PC-3 (cell line): ENCODE measurements at regions not wholly inside any gene's neighbourhood (a gene's known extent, or its start where the extent isn't known, plus 50 kb on each side); places are given as distances from the start of the nearest gene placed in this dataset.
A peak's percentile ranks its signal among the peaks of the same experiment; 100 is the strongest.

Experiments
- ATAC-seq: fragments of 200-7000 bp; cut with Tn5 transposase; 2 replicates; pipeline ENCODE4 v1.9.1; 2020; ENCODE audit warnings: mild to moderate bottlenecking, moderate library complexity
- BruUV-seq: library from RNA; stranded (reverse); fragments of 400-500 nt; replicated peaks from 2 replicates; lab custom pipeline; 2021; lab: Mats Ljungman, UMichigan
- CTCF ChIA-PET: fragments of 300-600 bp; sonication (Branson Sonifier 250); formaldehyde crosslinking; loops from one replicate; lab custom pipeline; 2022; ENCODE audit warnings: antibody characterized with exemption; lab: Charles Lee
- POLR2A ChIA-PET: fragments of 300-600 bp; sonication (Branson Sonifier 250); formaldehyde crosslinking; loops from one replicate; lab custom pipeline; 2022; ENCODE audit warnings: antibody characterized with exemption; ENCODE audit not compliant: unreplicated experiment; lab: Charles Lee
- DNase-seq: peaks from one replicate; pipeline ENCODE4 v3.0.0-alpha.2; 2015
- H2AFZ ChIP-seq: fragments of 300-600 bp; sonication (generic); 2 replicates; pipeline ENCODE4 v1.6.0; 2016; ENCODE audit warnings: antibody characterized with exemption, low read length
- H3F3A ChIP-seq: fragments of 300-600 bp; sonication (generic); one replicate; pipeline ENCODE4 v1.6.0; 2017; ENCODE audit warnings: antibody characterized with exemption, low read length, control low read depth, mild to moderate bottlenecking; ENCODE audit not compliant: unreplicated experiment
- H3K27ac ChIP-seq: fragments of 300-600 bp; sonication (generic); 2 replicates; pipeline ENCODE4 v1.5.1; 2016; ENCODE audit warnings: mild to moderate bottlenecking, low read length
- H3K27me3 ChIP-seq: fragments of 300-600 bp; sonication (generic); 2 replicates; pipeline ENCODE4 v1.6.1; 2016; ENCODE audit warnings: low read length, mixed read lengths
- H3K36me3 ChIP-seq: fragments of 300-600 bp; sonication (generic); 2 replicates; pipeline ENCODE4 v1.6.1; 2016; ENCODE audit warnings: low read depth, mixed run types, low read length, mixed read lengths
- H3K4me1 ChIP-seq: fragments of 300-600 bp; sonication (generic); 2 replicates; pipeline ENCODE4 v1.5.1; 2016; ENCODE audit warnings: low read length; ENCODE audit not compliant: insufficient read depth
- H3K4me2 ChIP-seq: fragments of 300-600 bp; sonication (generic); 2 replicates; pipeline ENCODE4 v1.6.0; 2016; ENCODE audit warnings: low read length
- H3K4me3 ChIP-seq: fragments of 300-600 bp; sonication (generic); 2 replicates; pipeline ENCODE4 v1.5.1; 2016; ENCODE audit warnings: mild to moderate bottlenecking, low read length, mixed read lengths
- H3K79me2 ChIP-seq: fragments of 300-600 bp; sonication (generic); 2 replicates; pipeline ENCODE4 v1.6.1; 2017; ENCODE audit warnings: low read length, mixed read lengths
- H3K9ac ChIP-seq: fragments of 300-600 bp; sonication (generic); 2 replicates; pipeline ENCODE4 v1.6.0; 2016; ENCODE audit warnings: mild to moderate bottlenecking, low read length
- H3K9me2 ChIP-seq: fragments of 300-600 bp; sonication (generic); replicated peaks from 2 replicates; pipeline ENCODE4 v1.6.1; 2016; ENCODE audit warnings: mixed run types, low read length, mixed read lengths
- H3K9me3 ChIP-seq: fragments of 300-600 bp; sonication (generic); 2 replicates; pipeline ENCODE4 v1.6.1; 2016; ENCODE audit warnings: low read length, mixed read lengths
- H4K20me1 ChIP-seq: fragments of 300-600 bp; sonication (generic); 2 replicates; pipeline ENCODE4 v1.6.1; 2016; ENCODE audit warnings: low read length, mixed read lengths
- CTCF ChIP-seq: fragments of 300-600 bp; sonication (generic); conservative IDR thresholded peaks from 2 replicates; pipeline ENCODE4 v1.5.1; 2017; ENCODE audit warnings: antibody characterized with exemption, low read depth, mild to moderate bottlenecking, low read length
- EZH2 ChIP-seq: fragments of 300-600 bp; sonication (generic); IDR thresholded peaks from one replicate; pipeline ENCODE4 v1.6.1; 2017; ENCODE audit warnings: antibody characterized with exemption, mild to moderate bottlenecking, low read length; ENCODE audit not compliant: unreplicated experiment
- EZH2phosphoT487 ChIP-seq: fragments of 300-600 bp; sonication (generic); IDR thresholded peaks from 2 replicates; pipeline ENCODE4 v1.6.1; 2018; ENCODE audit warnings: mild to moderate bottlenecking, antibody characterized with exemption, low read length, borderline replicate concordance
- intact Hi-C: fragments of 100-400 bp; cut with micrococcal nuclease; formaldehyde crosslinking; loops from 2 replicates; pipeline ENCODE4 v1.9.0; 2023

GRCh38 chr2:164134336-164134735 is 398.5 kb upstream of the FIGN start:
- ATAC-seq (no peak), DNase-seq (no peak)
- H3K36me3 ChIP-seq, result no peaks in the 10 kb centered on the region
- no TSS peak for BruUV-seq
- no peaks in the 10 kb centered on the region for H3F3A ChIP-seq
- H3K4me1 ChIP-seq, result no peaks in the 10 kb centered on the region
- no peaks in the 10 kb centered on the region for H4K20me1 ChIP-seq
- ChIA-PET CTCF (no interaction called here), POLR2A (no interaction called here)
- H2AFZ ChIP-seq, result no peak overlapping the region
- H3K9me2 ChIP-seq, result no peaks in the 10 kb centered on the region
- H3K79me2 ChIP-seq, result no peaks in the 10 kb centered on the region
- H3K27me3 ChIP-seq, result peaks cover 72% of the 10 kb centered on the region
- H3K4me3 ChIP-seq, result no peak overlapping the region
- intact Hi-C loops, result no loop called here
- no peak overlapping the region for H3K27ac ChIP-seq
- TF ChIP-seq EZH2phosphoT487 (no peak), CTCF (no peak), EZH2 (no peak)
- H3K4me2 ChIP-seq, result no peak overlapping the region
- H3K9me3 ChIP-seq, result no peaks in the 10 kb centered on the region
- no peak overlapping the region for H3K9ac ChIP-seq

GRCh38 chr2:164127971-164128527 is 392.2 kb upstream of the FIGN start:
- no peaks in the 10 kb centered on the region for H3K4me1 ChIP-seq
- H3K9ac ChIP-seq, result no peak overlapping the region
- no peaks in the 10 kb centered on the region for H3K9me2 ChIP-seq
- no peak overlapping the region for H3K27ac ChIP-seq
- no peak overlapping the region for H3K4me2 ChIP-seq
- ATAC-seq (no peak), DNase-seq (no peak)
- no peaks in the 10 kb centered on the region for H3K9me3 ChIP-seq
- H3K27me3 ChIP-seq, result peaks cover 58% of the 10 kb centered on the region
- no peak overlapping the region for H3K4me3 ChIP-seq
- no peaks in the 10 kb centered on the region for H3F3A ChIP-seq
- TF ChIP-seq EZH2 (no peak), EZH2phosphoT487 (no peak), CTCF (no peak)
- CTCF ChIA-PET, result interaction anchor here (0.9 kb wide), 1 partner anchor 368 kb away, joined by 3 read pairs; no protein-coding TSS in a partner anchor
- intact Hi-C loops, result no loop called here
- H3K79me2 ChIP-seq, result no peaks in the 10 kb centered on the region
- no TSS peak for BruUV-seq
- H3K36me3 ChIP-seq, result no peaks in the 10 kb centered on the region
- H4K20me1 ChIP-seq, result no peaks in the 10 kb centered on the region
- H2AFZ ChIP-seq, result no peak overlapping the region
- POLR2A ChIA-PET, result interaction anchor here (0.5 kb wide), 1 partner anchor 28 kb away, joined by 3 read pairs; no protein-coding TSS in a partner anchor

GRCh38 chr2:164126960-164127660 is 391.3 kb upstream of the FIGN start:
- no peaks in the 10 kb centered on the region for H3K9me2 ChIP-seq
- TF ChIP-seq CTCF (peak; percentile 38; the same call in 1 of the 2 replicates), EZH2phosphoT487 (no peak)
- H4K20me1 ChIP-seq, result no peaks in the 10 kb centered on the region
- no peaks in the 10 kb centered on the region for H3K36me3 ChIP-seq
- H3F3A ChIP-seq, result no peaks in the 10 kb centered on the region
- H3K4me1 ChIP-seq, result no peaks in the 10 kb centered on the region
- no peak overlapping the region for H3K4me3 ChIP-seq
- H3K79me2 ChIP-seq, result no peaks in the 10 kb centered on the region
- no peak overlapping the region for H3K9ac ChIP-seq
- H3K9me3 ChIP-seq, result no peaks in the 10 kb centered on the region
- ChIA-PET POLR2A (interaction anchor here (0.5 kb wide), 1 partner anchor 27 kb away, joined by 3 read pairs; no protein-coding TSS in a partner anchor), CTCF (interaction anchor here (0.6 to 0.9 kb wide), 2 partner anchors 303 to 368 kb away, joined by 3 read pairs; no protein-coding TSS in a partner anchor)
- intact Hi-C loops, result no loop called here
- H3K4me2 ChIP-seq, result no peak overlapping the region
- H3K27me3 ChIP-seq, result peaks cover 49% of the 10 kb centered on the region
- H2AFZ ChIP-seq, result no peak overlapping the region
- DNase-seq, result no peak
- H3K27ac ChIP-seq, result no peak overlapping the region
- peak; percentile 40; the same call in 1 of the 2 replicates for ATAC-seq
- BruUV-seq, result no TSS peak
